ENCODE measurements at regions not wholly inside any gene's neighbourhood (a gene's known extent, or its start where the extent isn't known, plus 50 kb on each side); places are given as distances from the start of the nearest gene placed in this dataset.
"Not testable (repeated sequence)": the region's sequence is repeated elsewhere in the genome, so short reads cannot be mapped to it uniquely, and the experiment has no call there.

- no peak overlapping the region for H3K4me3 ChIP-seq
- H3K27ac ChIP-seq = no peak overlapping the region
- DNase-seq = no peak
- no peaks in the 10 kb centered on the region for H3K36me3 ChIP-seq
- intact Hi-C loops (cut with DNase I) = no loop called here
- H3K9me3 ChIP-seq = no peaks in the 10 kb centered on the region
- H3K27me3 ChIP-seq = no peaks in the 10 kb centered on the region
- H3K4me1 ChIP-seq = peaks cover 0 to 7% (median 0%) of the 10 kb centered on the region in 4 donors
- 90 to 91% methylated on average over 8 of the region's 8 CpGs for WGBS, 2 donors
- no peak for TF ChIP-seq POLR2AphosphoS5 (IDR thresholded peaks at IDR 0.05)
- no peak for TF ChIP-seq POLR2A (IDR thresholded peaks at IDR 0.05)
- TF ChIP-seq CTCF (IDR thresholded peaks at IDR 0.05) = no peak
- TF ChIP-seq EP300 (IDR thresholded peaks at IDR 0.05) = no peak
Observed at GRCh38 chr13:30529085-30529834, 63.5 kb upstream of the HMGB1 start.

- no peaks in the 10 kb centered on the region for H3K27me3 ChIP-seq
- H3K4me1 ChIP-seq = no peaks in the 10 kb centered on the region
- no peak for TF ChIP-seq CTCF (IDR thresholded peaks at IDR 0.05)
- TF ChIP-seq POLR2A (IDR thresholded peaks at IDR 0.05) = no peak
- no peak for TF ChIP-seq EP300 (IDR thresholded peaks at IDR 0.05)
- no peak for TF ChIP-seq POLR2AphosphoS5 (IDR thresholded peaks at IDR 0.05)
- WGBS, 2 donors = 81 to 83% methylated on average over 2 of the region's 2 CpGs
- no peaks in the 10 kb centered on the region for H3K36me3 ChIP-seq
- no peak for DNase-seq
- H3K9me3 ChIP-seq = no peaks in the 10 kb centered on the region
- intact Hi-C loops (cut with DNase I) = no loop called here
- no peak overlapping the region for H3K4me3 ChIP-seq
- no peak overlapping the region for H3K27ac ChIP-seq
Observed at GRCh38 chr13:30535046-30535445, 69.3 kb upstream of the HMGB1 start.

- no peak for TF ChIP-seq POLR2AphosphoS5 (IDR thresholded peaks at IDR 0.05)
- no peak for TF ChIP-seq CTCF (IDR thresholded peaks at IDR 0.05)
- TF ChIP-seq EP300 (IDR thresholded peaks at IDR 0.05) = no peak
- TF ChIP-seq POLR2A (IDR thresholded peaks at IDR 0.05) = no peak
- Histone ChIP-seq H3K27me3 (no peaks in the 10 kb centered on the region), H3K36me3 (no peaks in the 10 kb centered on the region), H3K4me1 (no peaks in the 10 kb centered on the region), H3K9me3 (no peaks in the 10 kb centered on the region), H3K27ac (no peak overlapping the region), H3K4me3 (no peak overlapping the region)
- 96 to 97% methylated on average over 2 of the region's 2 CpGs for WGBS, 2 donors
- intact Hi-C loops (cut with DNase I) = no loop called here
- no peak for DNase-seq
Observed at GRCh38 chr13:30545320-30545719, 72.4 kb upstream of the USPL1 start.

GRCh38 chr13:30548046-30548445 lies 69.7 kb upstream of the USPL1 start:
- WGBS, 2 donors = 54 to 76% methylated on average over 5 of the region's 5 CpGs
- H3K36me3 ChIP-seq; intact Hi-C loops (cut with DNase I); H3K27ac ChIP-seq; H3K27me3 ChIP-seq; H3K4me1 ChIP-seq; H3K9me3 ChIP-seq; DNase-seq; H3K4me3 ChIP-seq: not testable (repeated sequence)

GRCh38 chr13:30551189-30551588 lies 66.5 kb upstream of the USPL1 start:
- no peaks in the 10 kb centered on the region for H3K9me3 ChIP-seq
- WGBS, 2 donors = 59 to 66% methylated on average over 2 of the region's 2 CpGs
- no peaks in the 10 kb centered on the region for H3K27me3 ChIP-seq
- DNase-seq = no peak
- H3K27ac ChIP-seq = no peak overlapping the region
- H3K4me3 ChIP-seq = no peak overlapping the region
- no peaks in the 10 kb centered on the region for H3K36me3 ChIP-seq
- intact Hi-C loops (cut with DNase I) = no loop called here
- no peak for TF ChIP-seq CTCF (IDR thresholded peaks at IDR 0.05)
- no peak for TF ChIP-seq POLR2AphosphoS5 (IDR thresholded peaks at IDR 0.05)
- TF ChIP-seq EP300 (IDR thresholded peaks at IDR 0.05) = no peak
- H3K4me1 ChIP-seq = no peaks in the 10 kb centered on the region

Measured in sigmoid colon (tissue), 6 donors.